IMR-90 (cell line): ENCODE measurements at regions not wholly inside any gene's neighbourhood (a gene's known extent, or its start where the extent isn't known, plus 50 kb on each side); places are given as distances from the start of the nearest gene placed in this dataset.
"Not testable (repeated sequence)": the region's sequence is repeated elsewhere in the genome, so short reads cannot be mapped to it uniquely, and the experiment has no call there.

ENCODE experiments used
- CEBPB ChIP-seq: IDR thresholded peaks from 2 replicates; pipeline ENCODE4 v1.6.1; 2012; ENCODE audit warnings: low read depth, low read length, improper control_type of control experiment
- MAZ ChIP-seq: IDR thresholded peaks from 2 replicates; pipeline ENCODE4 v1.6.1; 2012; ENCODE audit warnings: low read depth, mild to moderate bottlenecking, low read length, improper control_type of control experiment, moderate library complexity, borderline replicate concordance
- MXI1 ChIP-seq: IDR thresholded peaks from 2 replicates; pipeline ENCODE4 v1.6.1; 2012; ENCODE audit warnings: low read depth, mild to moderate bottlenecking, low read length, moderate library complexity, borderline replicate concordance
- POLR2A ChIP-seq: IDR thresholded peaks from 2 replicates; pipeline ENCODE4 v1.6.1; 2012; ENCODE audit warnings: mild to moderate bottlenecking, low read depth, low read length
- RAD21 ChIP-seq: IDR thresholded peaks from 2 replicates; pipeline ENCODE4 v1.6.1; 2012; ENCODE audit warnings: low read length, improper control_type of control experiment
- TF ChIP-seq, protein P1 (sequence below): conservative IDR thresholded peaks from 2 replicates; pipeline ENCODE4 v1.5.1; 2012; ENCODE audit warnings: mild to moderate bottlenecking, low read depth, low read length, improper control_type of control experiment

DNA sequence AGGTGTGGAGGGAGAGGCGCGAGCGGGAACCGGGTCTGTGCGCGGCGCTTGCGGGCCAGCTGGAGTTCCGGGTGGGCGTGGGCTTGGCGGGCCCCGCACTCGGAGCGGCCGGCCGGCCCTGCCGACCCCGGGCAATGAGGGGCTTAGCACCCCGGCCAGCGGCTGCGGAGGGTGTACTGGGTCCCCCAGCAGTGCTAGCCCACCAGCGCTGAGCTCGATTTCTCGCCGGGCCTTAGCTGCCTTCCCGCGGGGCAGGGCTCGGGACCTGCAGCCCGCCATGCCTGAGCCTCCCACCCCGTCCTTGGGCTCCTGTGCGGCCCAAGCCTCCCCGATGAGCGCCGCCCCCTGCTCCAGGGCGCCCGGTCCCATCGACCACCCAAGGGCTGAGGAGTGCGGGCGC lies 130.5 kb downstream of the DCLK3 start:
- TF ChIP-seq, protein P1, sequence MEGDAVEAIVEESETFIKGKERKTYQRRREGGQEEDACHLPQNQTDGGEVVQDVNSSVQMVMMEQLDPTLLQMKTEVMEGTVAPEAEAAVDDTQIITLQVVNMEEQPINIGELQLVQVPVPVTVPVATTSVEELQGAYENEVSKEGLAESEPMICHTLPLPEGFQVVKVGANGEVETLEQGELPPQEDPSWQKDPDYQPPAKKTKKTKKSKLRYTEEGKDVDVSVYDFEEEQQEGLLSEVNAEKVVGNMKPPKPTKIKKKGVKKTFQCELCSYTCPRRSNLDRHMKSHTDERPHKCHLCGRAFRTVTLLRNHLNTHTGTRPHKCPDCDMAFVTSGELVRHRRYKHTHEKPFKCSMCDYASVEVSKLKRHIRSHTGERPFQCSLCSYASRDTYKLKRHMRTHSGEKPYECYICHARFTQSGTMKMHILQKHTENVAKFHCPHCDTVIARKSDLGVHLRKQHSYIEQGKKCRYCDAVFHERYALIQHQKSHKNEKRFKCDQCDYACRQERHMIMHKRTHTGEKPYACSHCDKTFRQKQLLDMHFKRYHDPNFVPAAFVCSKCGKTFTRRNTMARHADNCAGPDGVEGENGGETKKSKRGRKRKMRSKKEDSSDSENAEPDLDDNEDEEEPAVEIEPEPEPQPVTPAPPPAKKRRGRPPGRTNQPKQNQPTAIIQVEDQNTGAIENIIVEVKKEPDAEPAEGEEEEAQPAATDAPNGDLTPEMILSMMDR, result not testable (repeated sequence)
- not testable (repeated sequence) for TF ChIP-seq POLR2A, CEBPB, MXI1, MAZ, RAD21
